HTR-8/SVneo (cell line): ENCODE measurements at regions not wholly inside any gene's neighbourhood (a gene's known extent, or its start where the extent isn't known, plus 50 kb on each side); places are given as distances from the start of the nearest gene placed in this dataset.
A peak's percentile ranks its signal among the peaks of the same experiment; 100 is the strongest.

Experiments used
- DNase-seq: peaks from one replicate; pipeline ENCODE4 v3.0.0; 2011; ENCODE audit warnings: low spot score, mixed read lengths; ENCODE audit not compliant: insufficient read length
- FAIRE-seq: peaks from 2 replicates; lab custom pipeline; 2011; peaks lifted over from hg19 to GRCh38; lab: Jason Lieb, UNC

DNA sequence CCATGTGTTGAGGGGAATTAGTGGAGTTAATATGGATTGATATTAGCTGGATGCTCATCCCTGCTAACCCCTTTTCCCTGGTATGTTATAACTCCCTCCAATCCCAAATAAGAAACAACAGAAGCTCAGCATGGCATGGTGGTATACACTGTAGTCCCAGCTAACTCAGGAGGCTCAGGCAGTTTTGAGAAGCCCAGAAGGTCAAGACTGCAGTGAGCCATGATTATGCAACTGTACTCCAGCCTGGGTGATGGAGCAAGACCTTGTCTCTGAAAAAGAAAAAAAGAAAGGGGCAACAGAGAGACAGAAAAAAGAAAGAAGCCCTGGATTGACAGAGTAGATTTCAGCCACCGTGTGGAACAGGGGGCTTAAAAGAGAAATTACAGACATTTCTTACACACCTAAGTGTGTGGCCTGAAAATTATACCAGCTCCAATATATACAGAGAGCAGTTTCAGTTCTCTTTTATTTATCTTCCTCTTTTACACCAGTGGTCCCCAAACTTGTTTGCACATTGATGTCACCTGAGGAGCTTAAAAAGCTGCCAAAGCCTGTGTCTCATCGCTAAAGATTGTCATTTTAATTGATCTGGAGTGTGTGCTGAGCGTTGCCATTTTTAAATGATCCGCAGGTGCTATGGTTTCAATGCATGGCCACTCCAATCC is 203.6 kb downstream of the UBE2E3 start:
- no peak for DNase-seq
- FAIRE-seq = no peak

DNA sequence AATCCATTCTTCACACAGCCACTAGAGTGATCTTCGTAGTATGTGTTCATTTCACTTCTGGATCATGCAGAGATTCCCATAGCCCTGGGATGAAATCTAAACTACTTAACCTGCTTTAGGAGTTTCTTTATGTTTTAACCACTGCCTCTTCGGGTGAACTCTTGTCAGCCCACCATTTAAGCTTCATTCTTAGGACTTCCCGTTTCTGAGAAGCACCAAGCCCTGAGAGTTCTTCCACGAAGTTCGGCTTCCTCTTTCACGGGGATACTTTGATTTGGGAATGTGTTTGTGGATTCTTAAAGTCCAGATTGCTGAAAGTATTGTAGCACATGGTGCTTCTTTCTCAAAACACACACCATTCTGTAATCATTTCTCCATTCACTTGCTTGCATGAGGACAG is 205.0 kb downstream of the UBE2E3 start:
- DNase-seq (no peak), FAIRE-seq (no peak)

DNA sequence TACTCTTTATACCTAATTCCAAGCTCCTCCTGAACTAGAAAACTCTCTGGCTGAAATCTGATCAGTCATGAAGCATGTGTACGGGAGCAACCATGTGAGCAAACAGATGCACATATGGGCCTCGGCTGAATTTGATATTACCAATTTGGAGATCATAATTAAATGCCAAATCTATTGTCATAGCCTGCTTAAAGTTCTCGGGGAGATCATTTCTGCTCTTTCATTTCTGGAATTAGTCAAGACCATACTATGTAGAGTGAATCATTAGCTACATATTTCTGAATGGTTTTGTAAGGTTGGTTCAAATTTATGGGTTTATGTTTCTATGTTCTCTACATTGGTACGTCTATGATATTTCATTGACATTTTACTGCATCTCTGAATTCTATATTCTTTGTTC is 205.5 kb downstream of the UBE2E3 start:
- FAIRE-seq = no peak
- no peak for DNase-seq

DNA sequence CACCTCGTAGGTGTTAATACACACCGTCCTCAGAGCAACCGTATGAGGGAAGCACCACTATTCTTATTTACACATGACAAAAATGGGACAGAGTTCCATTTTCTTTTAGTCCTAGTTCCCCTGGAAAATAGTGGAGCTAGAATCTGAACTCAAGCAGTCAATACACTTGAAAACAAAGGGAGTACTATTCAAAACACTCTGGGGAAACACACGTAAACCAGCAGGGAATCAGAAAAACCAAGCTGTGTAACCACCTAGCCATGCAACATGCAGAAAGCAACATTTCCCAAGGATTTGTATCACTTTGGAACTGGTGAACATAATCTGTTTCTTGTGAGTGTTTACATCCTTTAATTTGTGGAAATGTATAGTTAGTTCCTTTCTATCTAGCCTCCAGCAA is 208.2 kb downstream of the UBE2E3 start:
- DNase-seq = no peak
- no peak for FAIRE-seq

DNA sequence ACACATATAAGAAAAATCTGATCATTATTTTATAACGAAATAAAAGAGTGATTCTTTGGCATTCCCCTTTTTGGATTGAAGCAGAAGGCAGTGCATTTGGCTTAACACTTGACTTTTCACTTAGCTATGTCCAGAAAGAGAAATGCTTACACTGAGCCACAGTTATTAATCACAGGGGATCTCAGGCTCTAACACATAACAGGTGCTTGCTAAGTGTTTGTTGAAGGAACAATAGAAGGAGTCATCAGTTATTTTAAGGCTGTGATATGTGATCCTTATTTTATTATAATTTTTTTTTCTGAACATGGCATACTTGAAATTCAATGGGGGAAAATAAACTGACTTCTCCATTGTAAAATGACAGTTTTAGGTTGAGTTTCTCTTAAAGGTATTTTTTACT is 209.5 kb downstream of the UBE2E3 start:
- DNase-seq (no peak), FAIRE-seq (no peak)

DNA sequence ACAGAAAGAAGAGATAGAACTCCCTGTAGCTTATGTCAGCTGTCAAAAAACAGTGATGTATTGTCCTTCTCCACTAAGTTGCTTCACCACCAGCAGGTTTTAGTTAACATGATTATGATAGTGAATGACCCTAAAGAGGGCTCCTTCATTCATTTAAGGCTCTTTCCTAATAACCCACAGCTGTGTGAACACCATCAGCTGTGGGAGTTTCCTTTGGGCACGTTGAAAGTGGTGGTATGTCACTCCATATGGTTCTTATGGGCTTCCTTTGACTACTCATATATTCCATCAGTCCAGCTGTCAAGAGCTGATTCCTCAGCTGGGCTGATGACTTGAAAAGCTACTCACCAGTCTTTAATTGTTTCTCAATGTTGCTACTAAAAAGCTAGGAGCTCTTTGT is 210.3 kb downstream of the UBE2E3 start:
- FAIRE-seq (no peak), DNase-seq (no peak)

DNA sequence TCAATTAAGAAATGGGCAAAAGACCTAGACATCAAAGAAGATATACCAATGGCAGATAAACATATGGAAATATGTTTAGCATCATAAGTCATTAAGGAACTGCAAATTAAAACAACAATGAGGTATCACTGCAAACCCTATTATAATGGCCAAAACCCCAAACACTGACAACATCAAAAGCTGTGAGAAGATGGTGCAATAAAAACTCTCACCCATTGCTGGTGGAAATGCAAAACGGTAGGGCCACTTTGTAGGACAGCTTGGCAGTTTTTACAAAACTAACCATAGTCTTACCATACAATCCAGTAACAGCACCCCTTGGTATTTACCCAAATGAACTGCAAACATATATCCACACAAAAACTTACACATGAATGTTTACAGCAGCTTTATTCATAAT is 213.1 kb downstream of the UBE2E3 start:
- DNase-seq = no peak
- no peak for FAIRE-seq

DNA sequence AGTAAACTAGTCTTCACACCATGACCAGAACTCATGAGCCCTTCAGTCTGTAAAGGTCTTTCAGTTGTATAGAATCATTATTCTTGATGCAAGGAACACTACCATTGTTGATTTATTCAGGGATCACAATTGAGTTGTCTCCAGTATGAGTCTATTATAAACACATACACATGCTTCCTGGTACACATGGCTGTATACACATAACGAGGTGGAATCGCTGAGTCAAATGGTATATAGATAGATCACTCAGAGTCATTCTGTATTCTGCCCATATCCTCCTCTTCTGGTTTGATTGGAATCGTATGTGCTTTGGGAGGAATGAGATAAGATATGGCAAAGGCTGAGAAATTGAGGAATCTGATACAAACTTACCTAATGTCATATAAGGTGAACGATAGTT is 216.0 kb downstream of the UBE2E3 start:
- FAIRE-seq (no peak), DNase-seq (no peak)

DNA sequence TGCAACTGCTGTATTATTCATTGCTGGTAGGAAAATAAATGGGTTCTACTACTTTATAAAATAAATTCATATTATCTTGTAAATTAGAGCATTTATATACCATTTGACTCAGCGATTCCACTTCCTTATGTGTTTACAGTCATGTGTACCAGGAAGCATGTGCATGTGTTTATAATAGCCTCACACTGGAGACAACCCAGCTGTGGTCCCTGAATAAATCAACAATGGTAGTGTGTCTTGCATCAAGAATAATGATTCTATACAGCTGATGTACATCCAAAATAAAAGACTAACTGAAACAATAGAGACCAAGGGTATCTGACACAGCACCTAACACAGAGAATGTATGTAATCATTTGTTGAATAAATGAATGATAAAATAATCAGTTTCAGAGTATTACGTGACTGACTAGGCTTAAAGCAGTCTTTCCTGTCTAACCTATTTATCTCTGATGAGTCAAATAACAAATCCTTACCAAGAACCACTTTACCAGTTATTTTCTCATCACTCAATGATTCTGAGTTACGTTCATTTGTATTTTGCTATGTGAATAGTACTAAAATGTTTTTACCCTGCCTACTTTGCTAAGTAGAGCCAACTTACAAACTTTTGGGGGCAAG is 216.8 kb downstream of the UBE2E3 start:
- FAIRE-seq = no peak

DNA sequence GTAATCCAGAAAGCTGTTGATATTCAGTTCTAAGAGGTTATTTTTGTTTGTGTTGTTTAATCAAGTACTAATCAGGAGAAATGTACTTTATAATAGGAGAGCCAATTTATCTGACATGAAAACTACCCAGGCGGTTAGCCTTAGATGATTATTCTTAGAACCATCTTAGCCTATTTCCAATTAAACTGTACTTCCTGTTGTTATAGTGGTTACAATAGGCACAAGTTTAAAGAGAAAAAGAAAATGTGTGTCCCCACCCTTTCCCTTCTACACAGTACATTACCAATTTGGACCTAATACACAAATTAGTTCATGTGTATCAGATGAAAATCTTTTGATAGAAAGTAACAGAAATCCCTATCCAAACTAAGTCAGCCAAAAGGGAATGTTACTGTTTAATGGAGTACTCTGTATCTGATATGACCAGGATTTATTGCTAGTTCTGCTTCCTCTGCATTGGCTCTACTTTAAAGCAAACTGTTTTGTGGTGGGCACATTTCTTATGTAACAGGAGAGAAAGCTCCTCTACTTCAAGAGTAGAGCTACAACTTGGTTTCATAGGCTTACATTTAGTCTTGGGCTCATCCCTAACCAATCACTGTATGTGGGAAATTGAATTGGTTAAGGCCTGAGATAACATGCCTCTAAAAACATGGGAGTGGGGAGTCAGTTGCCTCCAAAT is 217.9 kb downstream of the UBE2E3 start:
- DNase-seq = no peak
- FAIRE-seq = no peak

More for the DNA sequence above, 216.8 kb downstream of the UBE2E3 start:
- no peak for DNase-seq

DNA sequence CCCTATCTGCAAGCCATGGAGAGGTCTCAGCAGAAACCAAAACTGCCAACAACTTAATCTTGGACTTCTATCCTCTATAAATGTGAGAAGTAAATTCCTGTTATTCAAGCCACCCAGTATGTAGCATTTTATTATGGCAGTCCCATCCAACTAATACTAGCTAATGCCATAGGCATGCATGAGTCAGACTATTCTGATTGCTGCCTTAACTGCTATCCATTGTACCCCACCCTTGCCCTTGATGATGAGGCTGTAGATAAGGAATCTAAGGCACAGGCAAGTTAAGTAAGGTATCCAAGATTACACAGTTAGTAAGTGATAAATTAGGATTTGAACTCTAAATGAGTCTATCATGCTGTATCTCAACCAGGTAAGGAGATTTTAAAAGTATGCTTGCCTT is 223.0 kb downstream of the UBE2E3 start:
- peak; percentile 38 for DNase-seq
- FAIRE-seq = peak; percentile 83

DNA sequence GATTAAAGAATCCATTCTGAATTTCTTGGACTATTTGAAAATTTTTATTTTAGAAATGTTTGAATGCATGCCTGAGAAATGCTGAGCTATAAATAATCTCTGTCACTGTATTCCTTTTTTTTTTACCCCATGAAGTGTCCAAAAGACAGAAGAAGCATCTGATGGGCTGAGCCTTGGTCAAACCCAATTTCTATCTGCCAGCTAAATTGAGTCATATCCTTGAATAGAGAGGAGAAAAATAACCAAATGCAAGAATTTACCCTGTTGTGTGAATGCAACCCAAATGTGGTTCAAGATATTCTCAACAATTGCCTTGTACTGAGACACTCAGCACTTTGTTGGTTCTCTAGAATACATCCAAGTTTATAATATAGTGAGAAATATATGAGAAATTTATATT is 223.5 kb downstream of the UBE2E3 start:
- FAIRE-seq (no peak), DNase-seq (peak; percentile 1)

DNA sequence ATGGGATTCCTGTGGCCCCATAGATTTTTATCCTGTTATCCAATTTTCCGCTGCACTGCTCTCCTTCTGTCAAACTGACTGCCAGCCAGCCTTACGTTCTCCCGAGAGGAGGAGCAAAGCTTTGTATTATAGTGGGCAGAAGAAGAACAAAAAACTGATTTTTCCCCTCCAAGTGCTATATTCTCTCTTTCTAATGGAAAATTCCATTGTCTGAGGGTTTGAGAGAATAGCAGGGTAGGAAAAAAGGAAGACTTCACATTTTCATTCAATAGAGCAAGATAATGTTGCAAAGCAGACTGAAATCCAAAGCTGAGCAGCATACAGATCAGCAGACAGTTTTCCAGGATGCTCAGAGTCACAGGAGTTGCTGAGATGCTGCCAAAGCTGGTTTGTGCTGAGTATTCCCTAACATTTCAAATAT is 238.0 kb downstream of the UBE2E3 start:
- FAIRE-seq = no peak
- no peak for DNase-seq

DNA sequence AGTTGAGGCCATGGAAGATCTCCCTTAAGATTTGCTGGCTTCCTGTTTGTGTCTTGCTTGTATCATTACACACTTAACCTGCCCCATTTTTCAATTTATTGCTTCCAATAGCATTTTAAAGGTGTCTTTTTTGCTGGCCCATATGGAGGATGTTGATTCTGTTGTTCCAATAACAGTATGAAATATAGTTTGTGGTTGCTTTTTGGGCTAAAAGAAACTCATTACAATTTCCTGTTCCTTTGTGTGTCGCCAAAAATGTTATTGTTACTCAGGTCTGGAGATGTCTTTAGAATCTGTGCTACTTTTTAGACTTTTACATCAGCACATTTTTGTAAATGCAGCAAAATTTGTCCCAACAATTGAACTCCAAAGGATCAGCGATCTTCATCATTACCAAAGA is 234.0 kb upstream of the ITGA4 start:
- DNase-seq (no peak), FAIRE-seq (no peak)

DNA sequence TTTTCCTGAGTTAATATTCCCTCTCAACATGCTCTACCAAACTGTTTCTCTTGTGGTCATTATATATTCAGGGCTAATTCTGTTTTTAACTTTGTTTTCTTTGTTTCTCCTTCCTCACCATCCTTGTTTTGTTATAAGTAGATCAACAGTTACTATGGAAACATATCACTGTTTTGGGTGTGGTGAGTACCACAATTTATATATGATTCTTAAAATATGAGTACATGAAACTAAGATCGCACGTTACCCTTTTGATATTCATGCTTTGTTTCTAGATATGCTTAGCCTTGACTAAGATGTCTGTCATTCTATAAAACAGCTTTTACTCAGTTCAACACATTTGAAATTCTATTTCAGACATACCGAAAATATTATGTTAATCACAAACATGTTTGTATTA is 232.3 kb upstream of the ITGA4 start:
- FAIRE-seq = no peak
- no peak for DNase-seq

DNA sequence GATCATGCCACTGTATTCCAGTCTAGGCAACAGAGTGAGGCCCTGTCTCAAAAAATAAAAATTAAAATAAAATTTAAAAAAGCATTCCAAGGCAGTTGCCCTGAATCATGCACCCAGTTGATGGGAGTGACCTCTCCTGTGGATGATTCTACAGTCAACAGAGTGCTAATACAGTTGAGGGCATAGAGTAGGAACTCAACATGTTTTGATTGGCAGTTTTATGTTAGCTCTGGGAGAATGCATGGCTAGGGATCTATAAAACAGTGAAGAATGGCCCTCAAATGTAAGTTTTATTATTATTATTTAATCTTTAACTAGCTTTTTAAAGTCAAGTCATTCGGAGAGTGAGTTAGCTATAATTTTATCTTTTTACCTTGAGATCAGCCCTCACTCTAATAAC is 228.5 kb upstream of the ITGA4 start:
- FAIRE-seq = no peak
- DNase-seq = no peak

DNA sequence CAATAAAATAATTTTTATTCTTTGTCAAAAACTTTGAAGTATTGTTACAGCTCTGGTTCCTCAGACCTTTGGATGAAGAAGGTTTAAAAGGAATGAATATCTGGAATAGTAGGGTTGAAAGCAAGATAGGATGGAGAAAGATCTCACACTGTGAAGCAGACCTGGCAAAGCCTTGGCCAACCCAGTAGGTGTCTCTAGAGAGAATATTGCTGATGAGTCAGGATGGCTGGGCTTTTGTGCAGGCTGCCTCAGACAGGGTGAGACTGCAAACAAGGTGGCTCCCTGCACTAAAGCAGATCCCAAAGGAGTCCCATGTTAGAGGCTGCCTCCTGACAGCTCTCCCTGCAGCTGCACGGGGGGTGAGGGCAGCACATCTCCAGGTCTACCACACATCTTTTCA is 226.0 kb upstream of the ITGA4 start:
- no peak for DNase-seq
- no peak for FAIRE-seq

DNA sequence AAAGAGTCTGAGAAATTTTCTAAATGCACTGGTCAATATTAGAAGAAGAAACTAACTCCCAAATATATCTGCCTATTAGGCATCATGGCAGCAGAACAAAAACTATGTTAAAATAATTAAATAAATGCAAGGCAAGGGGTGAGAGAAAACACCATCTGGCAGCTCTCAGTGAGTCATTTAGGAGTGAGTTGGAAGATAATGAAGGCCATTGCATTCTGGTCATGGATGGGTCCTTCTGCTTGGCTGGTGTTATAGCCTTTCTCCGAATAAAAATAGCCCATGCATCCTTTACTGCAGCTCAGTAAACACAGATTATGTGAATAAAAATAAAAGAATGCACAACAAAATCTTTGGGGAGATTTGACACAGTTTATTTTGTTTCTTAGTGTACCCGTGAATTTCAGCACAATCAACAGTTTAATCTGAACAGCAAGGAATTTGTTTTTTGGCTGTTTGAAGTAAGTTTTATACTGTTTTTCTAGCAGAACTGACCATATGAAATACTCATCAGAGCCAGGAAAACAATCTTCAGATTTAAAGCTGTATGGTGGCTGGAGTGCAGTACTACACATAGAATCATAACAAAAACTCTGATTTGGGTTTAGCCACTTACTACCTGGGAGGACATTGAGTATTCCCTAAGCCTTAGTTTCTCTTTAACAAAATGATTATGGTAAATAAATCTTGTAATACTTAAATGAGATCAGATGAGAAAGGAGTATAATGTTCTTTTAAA is 225.1 kb upstream of the ITGA4 start:
- FAIRE-seq (no peak), DNase-seq (no peak)

DNA sequence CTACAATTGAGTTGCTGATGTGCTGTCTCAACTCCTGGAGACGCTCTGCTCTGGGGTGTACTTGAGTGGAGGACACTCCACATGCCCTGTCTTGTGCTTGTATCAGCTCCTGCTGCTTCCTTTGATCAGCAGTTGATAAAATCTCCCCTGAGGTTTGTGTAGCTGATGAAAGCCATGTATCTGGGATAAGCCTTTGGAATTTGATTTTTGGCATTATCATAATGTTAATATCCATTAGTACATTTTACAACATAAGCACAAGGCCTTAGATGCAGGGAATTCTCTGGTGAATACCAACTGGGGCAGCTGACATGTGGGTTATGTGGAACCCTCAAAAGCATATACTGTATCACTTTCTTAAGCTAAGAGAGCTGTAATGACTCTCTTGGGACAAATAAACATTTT is 222.7 kb upstream of the ITGA4 start:
- FAIRE-seq = no peak
- DNase-seq = no peak

DNA sequence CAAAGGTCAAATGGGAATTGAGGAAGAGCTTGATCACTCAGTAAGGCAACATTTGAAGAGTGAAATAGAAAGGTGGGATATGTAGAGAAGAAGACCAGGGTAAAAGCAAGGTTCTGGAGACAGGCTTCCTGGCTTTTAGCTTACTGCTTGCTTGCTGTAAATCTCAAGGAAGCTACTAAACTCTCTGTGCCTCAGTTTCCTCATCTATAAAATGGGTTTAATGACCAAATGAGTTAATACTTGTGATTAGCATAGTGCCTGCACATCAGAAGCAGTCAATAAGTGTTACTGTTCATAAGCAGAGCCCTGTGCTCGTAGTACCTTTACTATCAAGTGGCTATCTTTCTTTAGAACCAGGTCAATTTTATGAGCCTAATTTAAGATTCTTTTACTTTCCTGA is 222.2 kb upstream of the ITGA4 start:
- DNase-seq (no peak), FAIRE-seq (no peak)
